ENCODE measurements at regions not wholly inside any gene's neighbourhood (a gene's known extent, or its start where the extent isn't known, plus 50 kb on each side); places are given as distances from the start of the nearest gene placed in this dataset.
A peak's percentile ranks its signal among the peaks of the same experiment; 100 is the strongest.
"Not testable (repeated sequence)": the region's sequence is repeated elsewhere in the genome, so short reads cannot be mapped to it uniquely, and the experiment has no call there.

DNA sequence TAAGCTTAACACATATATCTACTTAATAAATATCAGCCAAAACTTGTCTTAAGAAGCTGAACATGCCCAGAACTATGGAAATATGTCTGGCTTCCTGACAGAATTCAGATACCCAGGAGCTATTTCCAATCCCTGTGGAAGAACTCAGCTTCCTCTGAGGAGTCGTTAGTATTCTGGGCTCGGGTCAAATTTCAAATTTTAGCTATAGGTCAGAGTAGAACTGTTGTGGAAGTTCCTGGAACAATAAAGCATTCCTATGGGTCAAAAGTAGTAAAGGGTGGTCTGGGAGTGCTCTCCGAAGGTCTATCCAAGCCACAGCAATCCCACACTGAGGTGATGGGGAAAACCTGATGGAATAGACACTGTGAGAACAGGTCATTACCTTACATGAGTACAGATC, 342.7 kb upstream of the CHST9 start:
- Mint-ChIP-seq H3K27me3 (ENCODE audit: unreplicated experiment) (peaks cover 2% of the 10 kb centered on the region), H3K4me1 (ENCODE audit: low read depth, unreplicated experiment) (no peaks in the 10 kb centered on the region), H3K36me3 (ENCODE audit: unreplicated experiment) (peaks cover 5% of the 10 kb centered on the region), H3K27ac (ENCODE audit: unreplicated experiment) (no peak overlapping the region), H3K4me3 (ENCODE audit: unreplicated experiment) (no peak overlapping the region), H3K9me3 (ENCODE audit: unreplicated experiment) (no peaks in the 10 kb centered on the region)
- TF ChIP-seq, protein P1, sequence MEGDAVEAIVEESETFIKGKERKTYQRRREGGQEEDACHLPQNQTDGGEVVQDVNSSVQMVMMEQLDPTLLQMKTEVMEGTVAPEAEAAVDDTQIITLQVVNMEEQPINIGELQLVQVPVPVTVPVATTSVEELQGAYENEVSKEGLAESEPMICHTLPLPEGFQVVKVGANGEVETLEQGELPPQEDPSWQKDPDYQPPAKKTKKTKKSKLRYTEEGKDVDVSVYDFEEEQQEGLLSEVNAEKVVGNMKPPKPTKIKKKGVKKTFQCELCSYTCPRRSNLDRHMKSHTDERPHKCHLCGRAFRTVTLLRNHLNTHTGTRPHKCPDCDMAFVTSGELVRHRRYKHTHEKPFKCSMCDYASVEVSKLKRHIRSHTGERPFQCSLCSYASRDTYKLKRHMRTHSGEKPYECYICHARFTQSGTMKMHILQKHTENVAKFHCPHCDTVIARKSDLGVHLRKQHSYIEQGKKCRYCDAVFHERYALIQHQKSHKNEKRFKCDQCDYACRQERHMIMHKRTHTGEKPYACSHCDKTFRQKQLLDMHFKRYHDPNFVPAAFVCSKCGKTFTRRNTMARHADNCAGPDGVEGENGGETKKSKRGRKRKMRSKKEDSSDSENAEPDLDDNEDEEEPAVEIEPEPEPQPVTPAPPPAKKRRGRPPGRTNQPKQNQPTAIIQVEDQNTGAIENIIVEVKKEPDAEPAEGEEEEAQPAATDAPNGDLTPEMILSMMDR (IDR thresholded peaks at IDR 0.05; ENCODE audit: partially characterized antibody, unreplicated experiment) = no peak
- DNase-seq = no peak

DNA sequence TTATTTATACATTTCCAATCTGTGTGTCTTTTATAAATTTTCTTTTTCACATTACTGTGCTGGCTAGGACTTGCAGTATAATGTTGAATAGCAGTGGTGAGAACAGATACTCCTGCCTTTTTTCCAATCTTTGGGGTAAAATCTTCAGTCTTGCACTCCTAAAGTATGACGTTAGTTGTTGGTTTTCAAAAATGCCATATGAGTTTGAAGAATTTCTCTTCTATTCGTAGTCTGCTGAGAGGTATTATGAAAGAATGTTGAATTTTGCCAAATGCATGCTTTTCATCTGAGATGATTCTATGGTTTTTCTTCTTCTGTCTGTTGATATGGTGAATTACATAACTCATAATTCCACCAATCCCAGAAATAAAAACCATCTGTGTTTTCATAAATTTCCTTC, 335.3 kb upstream of the CHST9 start:
- Mint-ChIP-seq H3K4me1 (ENCODE audit: low read depth, unreplicated experiment) (no peaks in the 10 kb centered on the region), H3K9me3 (ENCODE audit: unreplicated experiment) (no peaks in the 10 kb centered on the region), H3K36me3 (ENCODE audit: unreplicated experiment) (no peaks in the 10 kb centered on the region), H3K27ac (ENCODE audit: unreplicated experiment) (no peak overlapping the region), H3K4me3 (ENCODE audit: unreplicated experiment) (no peak overlapping the region), H3K27me3 (ENCODE audit: unreplicated experiment) (no peaks in the 10 kb centered on the region)
- no peak for DNase-seq
- TF ChIP-seq, protein P1 (IDR thresholded peaks at IDR 0.05; ENCODE audit: partially characterized antibody, unreplicated experiment) = no peak

DNA sequence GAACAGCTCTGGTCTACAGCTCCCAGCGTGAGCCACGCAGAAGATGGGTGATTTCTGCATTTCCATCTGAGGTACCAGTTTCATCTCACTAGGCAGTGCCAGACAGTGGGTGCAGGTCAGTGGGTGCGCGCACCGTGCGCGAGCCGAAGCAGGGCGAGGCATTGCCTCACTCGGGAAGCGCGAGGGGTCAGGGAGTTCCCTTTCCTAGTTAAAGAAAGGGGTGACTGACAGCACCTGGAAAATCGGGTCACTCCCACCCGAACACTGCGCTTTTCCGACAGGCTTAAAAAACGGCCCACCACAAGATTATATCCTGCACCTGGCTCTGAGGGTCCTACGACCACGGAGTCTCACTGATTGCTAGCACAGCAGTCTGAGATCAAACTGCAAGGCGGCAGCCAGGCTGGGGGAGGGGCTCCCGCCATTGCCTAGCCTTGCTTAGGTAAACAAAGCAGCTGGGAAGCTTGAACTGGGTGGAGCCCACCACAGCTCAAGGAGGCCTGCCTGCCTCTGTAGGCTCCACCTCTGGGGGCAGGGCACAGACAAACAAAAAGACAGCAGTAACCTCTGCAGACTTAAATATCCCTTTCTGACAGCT, 325.0 kb upstream of the CHST9 start:
- not testable (repeated sequence) for H3K27me3 Mint-ChIP-seq (ENCODE audit: unreplicated experiment); H3K36me3 Mint-ChIP-seq (ENCODE audit: unreplicated experiment); H3K4me3 Mint-ChIP-seq (ENCODE audit: unreplicated experiment); H3K4me1 Mint-ChIP-seq (ENCODE audit: low read depth, unreplicated experiment); H3K27ac Mint-ChIP-seq (ENCODE audit: unreplicated experiment); H3K9me3 Mint-ChIP-seq (ENCODE audit: unreplicated experiment)
- DNase-seq = peak; percentile 17

DNA sequence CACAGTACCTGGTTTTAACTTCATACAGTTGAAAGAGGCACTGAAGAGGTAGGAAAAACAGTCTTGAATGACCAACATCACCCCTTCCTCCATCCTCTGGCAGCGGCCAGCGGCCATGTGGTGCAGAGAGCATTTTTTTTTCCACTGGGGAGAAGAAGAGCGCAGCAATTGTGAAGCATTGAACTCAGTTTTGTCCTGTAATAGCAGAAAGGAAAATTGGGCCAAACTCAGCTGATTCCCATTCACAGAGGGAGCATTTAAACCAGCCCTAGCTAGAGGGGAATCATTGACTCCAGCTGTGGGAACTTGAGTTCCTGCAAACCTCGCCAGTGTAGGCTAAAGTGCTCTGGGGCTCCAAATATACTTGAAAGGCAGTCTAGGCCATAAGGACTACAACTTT, 316.6 kb upstream of the CHST9 start:
- H3K4me3 Mint-ChIP-seq (ENCODE audit: unreplicated experiment) = no peak overlapping the region
- H3K36me3 Mint-ChIP-seq (ENCODE audit: unreplicated experiment) = no peaks in the 10 kb centered on the region
- no peaks in the 10 kb centered on the region for H3K27me3 Mint-ChIP-seq (ENCODE audit: unreplicated experiment)
- TF ChIP-seq, protein P1 (IDR thresholded peaks at IDR 0.05; ENCODE audit: partially characterized antibody, unreplicated experiment) = no peak
- H3K4me1 Mint-ChIP-seq (ENCODE audit: low read depth, unreplicated experiment) = no peaks in the 10 kb centered on the region
- no peak overlapping the region for H3K27ac Mint-ChIP-seq (ENCODE audit: unreplicated experiment)
- peaks cover 2% of the 10 kb centered on the region for H3K9me3 Mint-ChIP-seq (ENCODE audit: unreplicated experiment)
- DNase-seq = no peak

DNA sequence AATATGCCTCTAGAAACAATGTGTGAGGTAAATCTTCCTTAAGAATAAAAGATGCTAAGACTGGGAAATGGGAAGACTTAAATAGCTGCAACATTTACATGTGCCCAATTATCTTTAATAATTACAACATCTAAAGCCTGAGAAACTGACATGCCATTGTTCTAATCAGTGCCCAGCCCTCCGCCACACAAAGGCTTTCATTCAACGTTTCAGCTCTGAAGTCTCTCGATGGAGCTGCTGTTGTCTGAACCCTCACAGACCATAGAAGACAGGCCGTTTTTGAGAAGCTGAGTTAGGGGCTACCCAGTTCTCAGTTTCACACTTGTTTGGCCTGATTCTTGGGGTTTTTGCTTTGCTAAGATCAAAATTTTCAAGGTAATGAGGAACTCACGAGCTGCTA, 315.4 kb upstream of the CHST9 start:
- Mint-ChIP-seq H3K9me3 (ENCODE audit: unreplicated experiment) (peaks cover 2% of the 10 kb centered on the region), H3K27me3 (ENCODE audit: unreplicated experiment) (no peaks in the 10 kb centered on the region), H3K27ac (ENCODE audit: unreplicated experiment) (no peak overlapping the region), H3K4me3 (ENCODE audit: unreplicated experiment) (no peak overlapping the region), H3K36me3 (ENCODE audit: unreplicated experiment) (no peaks in the 10 kb centered on the region), H3K4me1 (ENCODE audit: low read depth, unreplicated experiment) (no peaks in the 10 kb centered on the region)
- no peak for DNase-seq
- TF ChIP-seq, protein P1 (IDR thresholded peaks at IDR 0.05; ENCODE audit: partially characterized antibody, unreplicated experiment) = no peak

All from glutamatergic neuron (in vitro differentiated cells).